Body of pancreas (tissue), 4 donors: ENCODE measurements at regions not wholly inside any gene's neighbourhood (a gene's known extent, or its start where the extent isn't known, plus 50 kb on each side); places are given as distances from the start of the nearest gene placed in this dataset.

Experiments used
- CTCF ChIP-seq, 7 experiments: fragments of 450-650 bp in 4 of 7; fragments of 200-600 bp in 3 of 7; sonication (generic) in 3 of 7; IDR thresholded peaks; one replicate each; pipeline ENCODE4 v1.5.1; 2016 to 2019; ENCODE audit warnings: antibody characterized with exemption in 7 of 7
- POLR2A ChIP-seq, 3 donors: fragments of 450-650 bp; IDR thresholded peaks; one replicate each; pipeline ENCODE4 v1.6.1; 2016; ENCODE audit warnings: antibody characterized with exemption in 3 of 3, mild to moderate bottlenecking in 2 of 3

GRCh38 chr4:30916337-30917274, 196.4 kb downstream of the PCDH7 start:
- TF ChIP-seq CTCF (IDR thresholded peaks at IDR 0.05) (no peak), POLR2A (IDR thresholded peaks at IDR 0.05) (no peak)
